ENCODE measurements at regions not wholly inside any gene's neighbourhood (a gene's known extent, or its start where the extent isn't known, plus 50 kb on each side); places are given as distances from the start of the nearest gene placed in this dataset.

DNA sequence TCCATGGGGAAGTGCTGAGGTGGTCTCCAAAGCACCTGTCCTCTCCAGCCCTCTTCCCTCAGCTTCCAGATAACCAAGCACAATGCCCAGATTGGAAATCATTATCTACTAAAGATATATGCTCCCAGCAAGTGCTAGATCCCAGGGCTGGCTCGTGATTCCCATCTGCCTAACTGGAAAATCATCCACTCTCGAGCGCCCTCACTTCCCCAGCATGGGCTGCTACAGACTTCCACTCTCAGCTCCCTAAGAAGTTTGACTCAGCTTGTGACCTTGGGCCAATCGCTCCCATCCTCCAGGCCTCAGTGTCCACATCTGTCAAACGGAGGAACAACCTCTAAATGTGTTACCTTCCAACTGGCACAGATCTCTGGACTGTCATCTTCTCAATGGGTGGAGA, 112.4 kb upstream of the ZMIZ1 start:
- DNase-seq (ENCODE audit: low spot score), result no peak

DNA sequence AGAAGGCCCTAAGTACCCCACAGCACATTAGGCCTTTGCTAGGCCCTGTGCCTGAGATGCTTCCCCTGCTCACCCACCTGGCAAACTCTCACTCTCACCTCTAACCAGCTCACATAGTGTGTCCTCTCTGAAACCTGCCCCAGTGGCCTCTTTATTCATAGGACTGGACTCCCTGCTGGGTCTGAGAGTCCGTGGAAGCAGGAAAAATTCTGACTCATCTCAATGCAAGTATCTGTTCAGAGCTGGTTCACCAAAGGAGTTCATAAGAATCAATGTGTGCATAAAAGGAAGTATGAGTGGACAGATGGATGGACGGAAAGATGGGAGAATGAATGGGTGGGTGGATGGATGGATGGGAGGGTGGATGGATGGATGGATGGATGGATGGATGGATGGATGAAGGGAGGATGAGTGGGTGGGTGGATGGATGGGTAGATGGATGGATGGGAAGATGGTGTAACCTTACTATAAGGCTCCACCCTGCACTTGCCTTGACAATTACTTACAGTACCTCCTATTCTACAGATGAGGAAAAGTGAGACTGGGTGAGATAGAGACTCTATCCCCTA, 111.2 kb upstream of the ZMIZ1 start:
- no peak for DNase-seq (ENCODE audit: low spot score)

DNA sequence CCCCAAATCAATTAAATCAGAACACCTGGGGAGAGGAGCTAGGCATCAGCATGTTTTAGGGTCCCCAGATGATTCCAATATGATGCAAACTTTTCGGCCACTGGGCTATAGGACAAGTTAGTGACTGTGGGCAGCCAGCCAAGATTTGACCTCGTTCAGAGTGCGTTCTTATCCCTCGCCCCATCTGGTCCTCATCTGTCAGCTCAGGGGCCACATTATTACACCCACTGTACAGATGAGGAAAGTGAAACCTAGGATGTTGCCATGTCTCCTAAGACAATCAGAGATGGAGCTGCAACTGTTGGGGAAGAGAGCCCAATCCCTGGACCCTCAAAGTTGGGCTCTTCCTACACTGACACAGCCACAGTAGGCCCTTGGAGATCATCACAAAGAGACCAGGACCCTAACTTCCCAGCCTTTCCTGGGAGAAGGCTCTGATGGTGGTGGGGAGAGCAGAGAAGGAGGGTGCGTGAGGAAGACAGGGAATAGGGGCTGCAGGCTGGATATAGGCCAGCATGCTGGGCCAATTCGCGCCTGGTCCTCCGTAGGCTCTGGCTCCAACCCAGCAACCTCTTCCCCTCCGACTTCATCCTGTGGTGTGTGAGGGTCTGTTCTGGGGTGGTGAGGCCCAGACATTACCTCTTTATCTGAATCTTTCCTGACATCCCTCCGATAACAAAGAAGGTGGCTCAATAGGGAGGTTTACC, 109.4 kb upstream of the ZMIZ1 start:
- no peak for DNase-seq (ENCODE audit: low spot score)

DNA sequence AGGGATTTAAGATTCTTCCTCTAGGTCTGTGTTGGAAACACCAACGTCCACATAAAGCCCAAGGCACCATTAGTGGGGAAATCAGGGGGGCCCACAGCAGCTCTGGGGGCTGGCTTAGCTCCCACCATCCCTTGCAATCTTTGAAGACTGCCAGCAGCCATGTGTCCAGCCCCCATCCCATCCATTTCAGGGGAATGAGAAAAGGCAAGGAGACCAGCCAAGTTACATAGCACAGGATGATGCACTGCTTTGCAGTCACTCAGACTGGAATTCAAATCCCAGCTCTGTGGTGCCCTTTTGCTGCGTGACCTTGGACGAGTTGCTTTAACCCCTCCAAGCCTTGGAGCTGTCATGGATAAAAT, 108.9 kb upstream of the ZMIZ1 start:
- DNase-seq (ENCODE audit: low spot score), result no peak

DNA sequence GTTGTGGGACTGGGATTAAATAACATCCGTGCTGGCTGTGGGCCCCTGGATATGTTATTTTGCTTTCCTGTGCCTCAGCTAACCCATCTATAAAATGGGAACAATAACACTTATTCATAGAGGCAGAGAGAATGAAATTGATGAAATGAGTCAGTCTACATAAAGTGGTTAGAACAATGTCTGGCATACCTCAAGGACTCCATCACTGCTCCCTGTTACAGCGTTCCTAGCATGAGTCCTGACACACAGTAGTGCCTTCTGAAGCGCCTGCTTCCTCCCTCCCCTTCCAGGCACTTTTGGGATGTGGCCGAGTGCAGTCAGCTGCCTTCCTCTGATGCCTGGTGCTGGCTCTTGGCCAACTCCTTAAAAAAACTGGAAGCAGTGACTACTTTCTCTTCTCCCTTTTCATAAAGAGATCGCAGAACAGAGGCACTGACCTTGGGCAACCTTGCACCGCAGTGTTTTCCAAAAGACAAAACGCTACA, 108.4 kb upstream of the ZMIZ1 start:
- peak; percentile 57 for DNase-seq (ENCODE audit: low spot score)

DNA sequence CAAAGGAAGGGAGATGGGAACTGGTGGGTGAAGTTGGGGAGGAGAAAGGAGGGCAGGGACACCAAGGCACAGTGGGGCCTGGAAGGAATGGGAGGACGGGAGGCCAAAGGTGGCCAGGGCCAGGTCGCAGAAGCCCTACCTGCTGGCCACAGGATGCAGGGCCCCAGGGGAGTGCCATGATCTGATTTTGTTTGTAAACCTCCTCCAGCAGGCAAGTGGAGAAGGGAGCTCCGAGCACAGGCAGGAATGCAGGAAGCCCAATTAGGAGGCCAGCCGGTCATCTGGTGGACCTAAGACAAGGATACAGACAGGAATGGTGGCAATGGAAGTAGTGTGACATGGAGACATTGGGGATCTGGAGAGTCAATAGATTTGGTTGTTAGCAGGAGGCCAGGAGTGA, 107.0 kb upstream of the ZMIZ1 start:
- DNase-seq (ENCODE audit: low spot score), result no peak

DNA sequence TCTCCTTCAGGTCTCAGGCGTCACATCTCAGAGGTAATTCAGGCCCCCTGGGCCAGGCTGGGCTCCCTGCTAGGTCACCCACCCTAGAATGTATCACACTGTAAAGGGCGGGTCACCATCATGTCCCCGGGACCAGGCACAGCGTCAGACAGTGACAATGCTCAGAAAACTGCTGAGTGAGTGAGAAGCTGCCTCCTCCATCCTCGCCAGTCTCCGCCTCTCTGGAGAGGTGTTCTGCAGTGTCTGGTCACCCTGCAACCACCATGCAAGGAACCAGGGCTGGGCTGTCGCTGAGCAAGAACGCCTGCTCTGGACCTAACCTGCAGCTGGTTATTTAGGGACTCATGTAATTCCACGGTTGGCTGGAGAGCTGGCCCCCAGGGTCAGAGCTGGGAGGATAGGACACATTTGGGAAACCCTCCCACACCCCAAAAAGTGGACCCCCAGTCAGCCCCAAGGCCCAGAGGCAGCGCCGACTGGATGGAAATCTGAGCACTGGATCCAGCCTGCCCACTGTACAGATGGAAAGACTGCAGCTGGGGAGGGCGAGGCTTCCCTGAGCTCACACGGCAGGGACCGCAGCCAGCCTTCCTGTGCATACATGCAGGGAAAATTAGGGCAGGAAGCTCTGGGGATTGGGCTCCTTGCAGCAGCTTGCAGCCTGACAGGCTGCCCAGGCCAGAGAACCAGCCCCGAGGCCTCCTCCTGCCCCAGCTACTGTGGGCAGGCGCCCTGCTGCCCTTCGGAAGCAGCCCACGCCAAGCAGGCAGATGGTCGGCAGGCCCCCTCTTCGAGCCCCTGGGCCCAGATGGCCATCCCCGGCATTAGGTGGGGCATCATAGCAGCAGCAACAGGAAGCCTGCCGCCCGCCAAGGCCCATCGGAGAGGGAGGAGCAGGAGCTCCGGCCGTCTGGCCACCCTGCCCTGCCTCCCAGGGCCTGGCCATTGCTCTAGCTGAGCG, 105.4 kb upstream of the ZMIZ1 start:
- no peak for DNase-seq (ENCODE audit: low spot score)

DNA sequence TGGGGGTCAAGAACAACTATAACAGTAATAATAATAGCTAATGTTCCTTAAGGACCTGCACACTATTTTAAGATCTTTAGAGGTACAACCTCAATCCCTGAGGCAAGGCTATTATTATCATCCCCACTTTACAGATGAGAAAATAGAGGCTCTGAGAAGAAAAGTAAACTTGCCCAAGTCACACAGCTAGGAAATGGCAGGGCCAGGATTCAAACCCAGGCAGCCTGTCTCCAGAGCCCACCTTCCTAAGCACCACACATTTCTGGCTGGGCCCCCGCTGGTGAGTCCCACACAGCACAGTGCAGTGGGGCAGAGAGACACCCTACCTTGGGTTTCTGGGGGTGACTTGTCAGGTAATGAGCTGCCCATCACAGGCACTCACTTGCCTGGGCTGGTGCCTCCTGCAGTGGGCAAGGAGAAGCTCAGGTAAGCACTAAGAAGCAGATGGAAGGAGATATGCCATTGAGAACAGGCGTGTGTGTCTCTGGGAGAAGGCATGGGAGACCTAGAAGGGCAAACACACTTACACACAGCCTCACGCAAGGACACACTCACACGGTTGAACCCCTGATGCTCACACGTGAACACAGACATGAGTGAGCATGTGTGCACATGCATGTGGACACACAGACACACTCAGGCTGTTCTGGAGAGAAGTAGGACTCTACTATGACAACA, 104.4 kb upstream of the ZMIZ1 start:
- peak; percentile 19 for DNase-seq (ENCODE audit: low spot score)

DNA sequence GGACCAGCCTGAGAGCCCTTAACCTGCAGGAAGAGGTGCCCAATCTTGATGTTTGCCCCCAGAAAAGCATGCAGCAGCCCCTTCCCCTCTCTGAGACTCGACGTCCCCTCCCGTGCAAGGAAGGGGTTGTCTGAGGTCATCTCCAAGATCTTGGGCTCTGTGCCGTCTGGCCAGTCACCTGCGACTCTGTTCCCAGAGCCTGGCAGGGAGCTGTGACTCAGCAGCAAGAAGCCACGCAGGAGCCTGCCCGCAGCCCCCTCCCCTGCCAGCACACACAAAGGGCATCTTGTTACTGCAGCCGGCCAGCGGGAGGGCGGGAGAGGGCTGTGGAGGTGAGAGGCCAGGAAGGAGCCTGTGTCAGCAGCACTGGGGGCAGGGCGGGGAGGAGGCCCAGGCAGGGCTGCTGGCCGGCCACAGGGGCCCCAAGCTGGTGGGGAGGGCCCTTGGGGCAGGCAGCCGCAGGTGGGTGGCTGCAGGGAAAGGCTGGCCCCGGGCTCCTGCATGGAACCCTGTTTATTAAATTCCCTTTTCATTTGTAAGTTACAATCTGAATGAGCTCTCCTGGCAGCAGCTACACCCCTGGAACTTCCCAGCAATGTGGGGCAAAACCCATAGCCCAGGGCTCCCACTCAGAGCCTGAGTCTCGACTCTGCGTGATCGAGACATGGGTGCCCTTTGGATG, 103.7 kb upstream of the ZMIZ1 start:
- DNase-seq (ENCODE audit: low spot score), result peak; percentile 92

DNA sequence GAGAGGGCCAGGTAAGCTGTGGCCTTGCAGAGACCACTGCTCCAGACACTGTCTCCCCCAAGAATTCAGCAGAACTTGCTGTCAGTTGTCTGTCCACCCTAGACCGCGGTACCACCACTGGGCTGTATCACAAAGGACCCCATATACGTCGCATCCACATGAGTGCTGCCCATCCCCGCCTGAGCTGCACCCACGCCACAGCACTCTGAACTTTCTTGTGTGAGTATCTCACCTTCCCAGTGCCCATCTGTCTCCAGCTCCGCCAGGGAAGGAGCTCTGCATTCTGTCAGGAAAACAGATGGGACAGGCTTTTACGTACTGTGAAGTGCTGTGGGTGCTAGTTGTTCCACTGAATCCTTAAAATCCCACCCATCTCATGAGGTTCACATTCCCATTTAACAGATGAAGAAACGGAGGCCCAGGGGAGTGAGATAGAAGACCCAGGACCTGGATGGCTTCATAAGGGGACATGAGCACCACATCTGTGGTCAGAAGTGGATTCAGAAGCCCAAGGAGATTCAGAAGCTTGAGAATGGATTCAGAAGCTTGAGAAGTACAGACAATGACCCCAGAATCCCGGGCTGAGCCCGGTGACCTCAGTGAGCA, 102.5 kb upstream of the ZMIZ1 start:
- DNase-seq (ENCODE audit: low spot score), result no peak

DNA sequence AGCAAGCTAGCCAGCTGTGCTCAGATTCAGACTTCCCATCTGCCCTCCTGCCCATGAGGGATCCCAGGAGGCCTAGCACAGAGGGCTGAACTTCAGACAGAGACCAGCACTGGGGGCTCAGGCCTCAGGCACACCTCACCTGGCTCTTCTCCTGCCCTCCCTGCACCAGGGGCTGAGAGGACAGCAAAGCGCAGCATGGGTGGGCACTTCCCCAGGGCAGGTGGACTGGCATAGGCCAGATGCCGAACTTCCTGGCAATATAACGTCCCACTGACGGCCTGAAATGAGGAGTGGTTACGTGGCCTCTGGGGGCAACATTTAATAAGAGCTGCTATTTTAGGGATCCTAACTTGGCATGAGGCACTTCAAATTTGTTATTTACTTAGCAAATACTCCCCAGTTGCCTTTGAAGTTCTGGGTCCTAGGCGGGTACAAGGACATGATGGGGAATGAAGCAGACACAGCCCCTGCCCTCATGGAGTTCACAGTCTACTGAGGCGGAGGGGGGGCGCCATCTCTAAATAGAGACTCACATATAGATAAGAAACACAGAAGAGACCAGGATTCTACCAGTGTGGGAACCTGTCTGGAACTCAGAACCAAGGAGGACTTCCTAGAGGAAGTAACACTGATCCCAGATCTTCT, 101.8 kb upstream of the ZMIZ1 start:
- DNase-seq (ENCODE audit: low spot score), result no peak

DNA sequence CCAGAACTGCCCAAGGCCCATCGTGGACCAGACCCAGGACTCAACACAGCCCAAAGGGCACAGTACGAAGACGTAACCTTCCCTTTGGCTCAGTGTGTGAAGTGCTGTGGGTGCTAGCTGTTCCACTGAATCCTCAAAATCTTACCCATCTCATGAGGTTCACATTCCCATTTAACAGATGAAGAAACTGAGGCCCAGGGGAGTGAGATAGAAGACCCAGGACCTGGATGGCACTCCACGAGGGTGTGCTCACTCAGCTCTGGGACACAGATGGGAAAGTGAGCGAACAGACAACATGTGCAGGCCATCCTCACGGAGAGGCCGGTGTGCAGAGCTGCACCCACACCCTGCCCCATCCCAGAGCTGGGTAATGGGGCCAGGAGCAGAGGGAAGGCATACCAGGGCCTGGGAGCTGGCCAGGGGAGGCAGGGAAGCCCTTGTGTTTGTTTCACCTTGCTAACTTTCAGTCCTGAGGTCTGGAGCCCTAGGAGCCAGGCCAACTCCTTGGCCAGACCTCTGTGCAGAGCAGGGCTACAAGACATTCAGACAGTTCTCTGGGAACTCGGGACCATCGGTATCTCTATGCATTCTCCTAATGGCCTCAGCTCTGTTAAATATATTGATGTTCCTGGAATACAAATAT, 100.3 kb upstream of the ZMIZ1 start:
- no peak for DNase-seq (ENCODE audit: low spot score)

DNA sequence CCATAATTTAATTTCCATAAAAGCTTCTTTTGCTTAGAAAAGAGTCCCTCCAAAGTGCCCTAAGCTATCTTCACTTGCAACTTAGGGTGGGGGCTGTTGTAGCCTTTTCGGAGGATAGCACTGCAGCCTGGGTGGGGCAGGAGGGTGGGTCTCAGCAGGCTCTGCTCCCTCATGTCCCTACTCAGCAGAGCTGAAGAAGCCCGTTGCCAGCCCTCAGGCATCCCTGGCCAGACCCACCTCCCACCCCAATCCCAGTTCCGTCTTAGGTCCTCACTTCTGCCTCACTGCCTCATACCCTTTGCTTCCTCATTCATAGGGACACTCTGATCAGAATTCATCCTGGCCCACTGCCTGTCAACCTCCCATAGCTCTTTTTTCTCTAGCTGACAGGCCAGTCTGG, 99.8 kb upstream of the ZMIZ1 start:
- no peak for DNase-seq (ENCODE audit: low spot score)

DNA sequence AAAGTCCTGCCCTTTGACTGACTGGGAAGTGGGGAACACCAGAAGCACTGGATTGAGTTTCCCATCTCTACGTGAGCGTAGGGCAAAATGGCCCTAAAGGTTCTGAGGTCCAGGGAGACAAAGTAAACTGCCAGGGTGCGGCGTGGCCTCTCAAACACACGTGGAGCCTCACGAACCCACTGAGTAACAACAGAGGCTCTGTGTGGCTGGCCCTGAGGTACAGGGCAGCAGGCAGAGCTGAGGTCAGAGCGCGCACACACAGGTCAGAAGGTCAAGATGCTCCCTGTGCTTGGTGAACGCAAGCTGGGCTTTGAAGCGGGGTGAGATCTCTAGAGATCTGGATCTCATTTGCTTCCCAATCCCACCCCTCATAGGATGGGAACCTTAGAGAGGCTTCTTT, 99.0 kb upstream of the ZMIZ1 start:
- no peak for DNase-seq (ENCODE audit: low spot score)

DNA sequence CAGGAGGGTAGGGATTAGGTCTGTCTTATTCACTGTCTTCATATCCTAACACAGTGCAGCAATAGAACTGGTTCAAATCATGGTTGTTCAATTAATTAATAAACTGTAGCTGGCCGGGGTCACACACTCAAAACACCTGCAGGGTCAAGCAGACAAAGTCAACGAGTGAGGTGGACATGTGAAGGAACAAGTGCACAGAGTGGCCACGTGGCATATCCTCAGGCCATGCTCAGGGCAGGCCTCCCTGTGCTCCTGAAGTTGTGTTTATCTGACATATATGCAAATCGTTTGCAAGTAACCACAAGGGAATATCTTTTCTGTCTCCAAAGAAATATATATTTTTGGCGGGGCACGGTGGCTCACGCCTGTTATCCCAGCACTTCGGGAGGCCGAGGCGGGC, 98.5 kb upstream of the ZMIZ1 start:
- no peak for DNase-seq (ENCODE audit: low spot score)

DNA sequence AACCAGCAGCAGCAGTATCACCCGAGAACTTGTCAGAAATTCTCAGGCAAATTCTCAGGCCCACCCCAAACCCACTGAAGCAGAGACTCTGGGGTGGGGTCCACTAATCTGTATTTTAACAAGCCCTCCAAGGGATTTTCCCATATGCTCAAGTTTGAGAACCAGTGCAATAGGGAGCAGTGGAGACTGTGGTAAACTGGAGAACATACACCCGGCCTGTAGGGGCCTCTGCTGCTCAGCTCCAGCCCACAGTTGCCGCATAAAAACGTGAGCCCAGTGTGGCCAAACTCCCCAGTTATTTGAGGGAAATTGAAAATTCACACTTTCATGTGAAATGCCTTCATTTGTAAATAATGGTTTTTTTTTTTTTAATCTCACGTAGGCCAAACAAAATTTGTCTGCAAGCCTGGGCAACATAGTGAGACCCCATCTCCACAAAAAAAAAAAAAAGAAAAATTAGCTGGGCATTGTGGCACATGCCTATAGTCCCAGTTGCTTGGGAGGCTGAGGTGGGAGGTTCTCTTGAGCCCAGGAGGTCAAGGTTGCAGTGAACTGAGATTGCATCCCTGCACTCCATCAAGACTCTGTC, 97.6 kb upstream of the ZMIZ1 start:
- no peak for DNase-seq (ENCODE audit: low spot score)

DNA sequence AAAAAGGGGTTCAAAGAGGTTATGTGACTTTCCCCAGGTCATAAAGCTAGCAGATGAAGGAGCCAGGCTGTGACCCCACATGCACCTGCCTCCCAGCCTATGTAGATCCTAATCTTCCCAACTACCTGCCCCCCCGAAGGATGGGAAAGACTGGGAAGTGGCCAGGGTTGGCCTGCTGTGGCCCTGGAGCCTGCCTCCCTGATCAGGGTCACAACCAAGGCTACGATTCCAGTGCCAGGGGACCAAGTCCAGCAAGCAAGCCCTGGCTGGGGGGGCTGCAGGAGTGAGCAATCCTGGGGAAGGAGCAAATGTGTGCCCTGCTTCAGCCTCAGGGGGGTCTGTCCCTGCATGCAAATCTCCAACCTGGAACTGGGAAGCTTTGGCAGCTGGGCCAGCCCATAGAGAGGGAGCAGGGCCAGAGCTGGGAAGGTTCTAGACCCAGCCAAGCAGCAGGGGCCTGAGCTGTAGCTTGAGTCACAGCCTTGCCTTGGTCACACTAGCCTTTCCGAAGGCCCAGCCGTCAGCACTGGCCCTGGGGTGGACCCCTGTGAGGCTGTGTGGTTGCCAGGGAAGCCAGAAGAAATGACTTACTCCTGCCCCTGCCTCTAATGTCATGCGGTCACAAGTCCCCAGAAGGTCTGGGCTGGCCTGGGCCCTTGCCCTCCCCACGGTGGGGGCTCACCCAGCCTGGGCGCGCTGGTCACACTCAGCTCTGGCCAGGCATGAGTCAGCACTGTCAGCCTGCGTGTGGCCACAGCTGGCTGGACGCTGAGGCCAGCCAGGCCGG, 96.4 kb upstream of the ZMIZ1 start:
- DNase-seq (ENCODE audit: low spot score), result peak; percentile 61

DNA sequence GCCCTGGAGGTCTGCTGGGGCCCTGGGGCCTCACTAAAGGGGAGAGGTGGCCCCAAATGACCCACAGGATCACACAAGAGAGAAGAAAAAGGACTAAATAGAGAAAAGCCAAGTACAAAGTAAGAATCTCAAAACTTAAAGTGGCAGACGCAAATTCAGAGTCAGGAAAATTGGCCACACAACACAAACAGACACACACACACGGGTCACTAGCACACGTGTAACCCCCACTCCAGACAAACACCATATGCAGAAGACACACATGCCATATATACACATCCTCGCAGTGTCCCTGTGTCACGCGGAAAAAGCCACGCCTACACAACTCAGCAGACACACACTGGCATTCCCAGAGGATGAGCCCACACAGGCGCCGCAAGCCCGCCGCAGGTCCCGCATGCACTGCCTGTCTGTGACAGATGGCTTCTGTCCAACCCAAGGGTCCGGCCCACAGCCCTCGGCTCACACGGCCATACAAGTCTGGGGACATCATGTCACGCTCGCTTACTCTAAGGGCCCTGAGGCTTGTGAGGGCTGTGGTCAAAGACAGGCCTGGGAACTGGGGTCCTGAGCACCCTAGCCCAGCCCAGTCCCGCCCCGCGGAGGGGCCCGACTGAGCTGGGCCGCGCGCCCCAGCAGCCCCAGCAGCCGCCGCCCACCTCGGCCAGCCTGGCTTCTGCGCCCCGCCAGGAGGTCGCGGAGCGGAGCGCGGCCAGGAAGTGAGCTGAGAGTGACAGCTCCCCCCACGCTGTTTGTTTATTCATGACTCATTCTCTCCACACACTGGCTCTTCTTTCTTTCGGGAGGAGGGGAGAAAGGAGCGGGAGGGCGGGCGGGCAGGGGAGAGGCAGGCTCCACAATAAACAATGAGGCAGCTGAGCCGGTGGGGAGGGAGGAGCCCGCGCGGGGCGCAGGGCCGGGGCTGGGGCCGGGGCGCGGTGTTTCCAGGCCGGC, 95.5 kb upstream of the ZMIZ1 start:
- DNase-seq (ENCODE audit: low spot score), result peak; percentile 96

Data from H4 (cell line).